PC-9 (cell line): ENCODE measurements at regions not wholly inside any gene's neighbourhood (a gene's known extent, or its start where the extent isn't known, plus 50 kb on each side); places are given as distances from the start of the nearest gene placed in this dataset.

Experiments used
- EZH2 ChIP-seq: fragments of 200-600 bp; sonication (generic); IDR thresholded peaks from 2 replicates; pipeline ENCODE4 v1.8.0; 2017; ENCODE audit warnings: antibody characterized with exemption, low read depth
- TF ChIP-seq, protein P1 (sequence below): fragments of 200-600 bp; sonication (generic); conservative IDR thresholded peaks from 2 replicates; pipeline ENCODE4 v1.6.1; 2017; ENCODE audit warnings: mixed run types, antibody characterized with exemption, mild to moderate bottlenecking, moderate library complexity

- TF ChIP-seq, protein P1, sequence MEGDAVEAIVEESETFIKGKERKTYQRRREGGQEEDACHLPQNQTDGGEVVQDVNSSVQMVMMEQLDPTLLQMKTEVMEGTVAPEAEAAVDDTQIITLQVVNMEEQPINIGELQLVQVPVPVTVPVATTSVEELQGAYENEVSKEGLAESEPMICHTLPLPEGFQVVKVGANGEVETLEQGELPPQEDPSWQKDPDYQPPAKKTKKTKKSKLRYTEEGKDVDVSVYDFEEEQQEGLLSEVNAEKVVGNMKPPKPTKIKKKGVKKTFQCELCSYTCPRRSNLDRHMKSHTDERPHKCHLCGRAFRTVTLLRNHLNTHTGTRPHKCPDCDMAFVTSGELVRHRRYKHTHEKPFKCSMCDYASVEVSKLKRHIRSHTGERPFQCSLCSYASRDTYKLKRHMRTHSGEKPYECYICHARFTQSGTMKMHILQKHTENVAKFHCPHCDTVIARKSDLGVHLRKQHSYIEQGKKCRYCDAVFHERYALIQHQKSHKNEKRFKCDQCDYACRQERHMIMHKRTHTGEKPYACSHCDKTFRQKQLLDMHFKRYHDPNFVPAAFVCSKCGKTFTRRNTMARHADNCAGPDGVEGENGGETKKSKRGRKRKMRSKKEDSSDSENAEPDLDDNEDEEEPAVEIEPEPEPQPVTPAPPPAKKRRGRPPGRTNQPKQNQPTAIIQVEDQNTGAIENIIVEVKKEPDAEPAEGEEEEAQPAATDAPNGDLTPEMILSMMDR, result no peak
- no peak for TF ChIP-seq EZH2
Measured at GRCh38 chr14:100994756-100995330, 91.3 kb upstream of the RTL1 start.
